ENCODE measurements at regions not wholly inside any gene's neighbourhood (a gene's known extent, or its start where the extent isn't known, plus 50 kb on each side); places are given as distances from the start of the nearest gene placed in this dataset.
A peak's percentile ranks its signal among the peaks of the same experiment; 100 is the strongest.

DNA sequence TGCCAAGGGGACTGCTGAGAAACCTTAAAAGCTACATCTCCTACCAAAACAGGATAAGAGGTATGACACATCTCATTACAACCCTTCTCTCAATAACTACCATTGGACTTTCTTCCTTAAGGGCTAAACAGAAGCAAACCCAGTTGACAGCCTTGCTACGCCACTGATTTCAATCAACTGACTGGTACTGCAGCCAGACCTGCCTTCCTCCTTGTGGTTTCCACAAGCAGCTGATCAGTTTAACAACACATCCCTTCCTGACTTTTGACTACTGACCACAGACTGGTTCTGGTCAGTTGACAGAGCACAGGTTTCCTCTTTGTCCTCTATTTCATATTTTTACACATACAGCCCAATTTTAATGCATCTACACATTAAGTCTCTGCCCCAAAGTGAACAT lies 108.8 kb downstream of the ADAMTS1 start:
- DNase-seq = no peak

DNA sequence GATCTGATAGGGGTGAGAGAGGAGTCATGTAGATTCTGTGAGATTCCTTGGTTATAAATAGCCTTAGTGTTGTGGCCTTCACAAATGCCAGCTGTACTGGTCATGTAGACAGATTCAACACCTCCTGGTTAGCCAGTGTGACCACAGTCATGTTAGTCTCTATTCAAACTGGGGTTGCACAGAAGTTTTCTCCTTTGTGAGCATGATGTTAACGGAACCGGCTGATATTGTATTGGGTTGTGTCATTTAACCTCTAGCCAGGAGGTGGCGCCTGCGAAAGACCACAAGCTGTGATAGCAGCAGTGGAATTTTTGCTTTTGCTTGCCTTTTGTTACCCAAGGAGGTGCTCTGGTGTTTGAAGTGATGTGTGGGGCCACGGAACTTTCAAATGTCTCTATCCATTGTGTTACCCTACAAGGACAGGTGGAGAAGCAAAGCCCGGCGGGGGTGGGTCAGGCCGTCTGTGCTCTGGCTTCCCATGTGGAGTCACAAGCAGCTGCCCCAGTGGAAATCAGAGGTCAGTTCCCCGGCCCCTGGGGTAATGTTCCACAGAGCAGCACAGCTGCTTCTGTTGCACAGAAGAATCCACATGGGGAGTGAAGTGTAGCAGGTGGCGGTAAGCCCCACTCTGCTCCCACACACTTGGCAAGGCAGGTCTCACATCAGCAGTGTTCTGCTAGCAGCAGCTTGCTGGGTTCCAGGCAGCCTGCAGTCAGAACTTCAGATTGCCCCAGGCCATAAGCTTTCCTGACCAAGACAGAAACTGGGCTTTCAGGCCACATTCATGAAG lies 112.6 kb downstream of the ADAMTS1 start:
- DNase-seq = no peak

GRCh38 chr21:26719750-26720149 lies 125.5 kb downstream of the ADAMTS1 start:
- peak; percentile 91 for DNase-seq

DNA sequence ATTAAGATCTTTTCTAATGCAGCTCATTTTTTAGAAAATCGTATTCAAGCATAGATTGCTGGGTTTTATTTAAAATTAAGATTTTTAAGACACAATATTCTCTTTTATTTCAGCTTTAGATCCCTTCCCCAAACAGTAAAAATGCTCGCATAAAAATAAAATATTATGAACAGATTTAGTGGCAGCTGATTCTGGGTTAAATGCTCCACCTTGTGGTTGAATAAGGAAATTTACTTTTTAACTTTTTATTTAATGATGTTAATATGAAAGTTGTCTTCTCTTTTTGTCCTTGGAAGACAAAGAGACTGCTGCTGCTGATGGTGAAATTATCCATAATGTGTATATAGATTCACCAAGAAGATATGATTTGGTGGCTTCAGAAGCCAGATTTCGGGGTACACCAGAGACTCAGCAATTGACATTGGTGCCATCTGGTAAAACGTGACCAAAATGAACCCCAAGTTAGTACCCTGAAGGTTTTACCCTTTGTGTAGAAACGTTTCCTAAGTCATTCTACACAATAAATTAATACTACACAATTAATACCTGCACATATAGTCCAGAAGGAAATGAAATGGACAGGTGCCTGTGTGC lies 128.0 kb downstream of the ADAMTS1 start:
- DNase-seq = peak; percentile 8

- DNase-seq = peak; percentile 51
Observed at GRCh38 chr21:26715878-26716506, 129.2 kb downstream of the ADAMTS1 start.

GRCh38 chr21:26715116-26715515 lies 130.1 kb downstream of the ADAMTS1 start:
- no peak for DNase-seq

- DNase-seq = peak; percentile 54
Observed at GRCh38 chr21:26710155-26710554, 135.1 kb downstream of the ADAMTS1 start.

DNA sequence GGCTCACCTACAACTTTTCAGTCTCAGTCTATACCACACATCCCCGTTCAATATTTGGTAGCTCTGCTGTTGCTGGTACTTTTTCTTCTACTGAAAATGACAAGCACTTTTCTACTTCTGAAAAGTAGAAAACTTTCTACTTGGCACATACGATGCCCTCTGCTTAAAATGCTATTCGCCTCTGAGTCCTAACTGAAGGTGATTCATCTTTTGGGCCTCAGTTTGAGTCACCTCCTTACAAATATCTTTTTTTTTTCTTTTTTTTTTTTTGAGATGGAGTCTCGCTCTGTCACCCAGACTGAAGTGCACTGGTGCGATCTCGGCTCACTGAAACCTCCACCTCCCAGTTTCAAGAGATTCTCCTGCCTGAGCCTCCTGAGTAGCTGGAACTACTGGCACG lies 136.0 kb upstream of the CYYR1 start:
- no peak for DNase-seq

DNA sequence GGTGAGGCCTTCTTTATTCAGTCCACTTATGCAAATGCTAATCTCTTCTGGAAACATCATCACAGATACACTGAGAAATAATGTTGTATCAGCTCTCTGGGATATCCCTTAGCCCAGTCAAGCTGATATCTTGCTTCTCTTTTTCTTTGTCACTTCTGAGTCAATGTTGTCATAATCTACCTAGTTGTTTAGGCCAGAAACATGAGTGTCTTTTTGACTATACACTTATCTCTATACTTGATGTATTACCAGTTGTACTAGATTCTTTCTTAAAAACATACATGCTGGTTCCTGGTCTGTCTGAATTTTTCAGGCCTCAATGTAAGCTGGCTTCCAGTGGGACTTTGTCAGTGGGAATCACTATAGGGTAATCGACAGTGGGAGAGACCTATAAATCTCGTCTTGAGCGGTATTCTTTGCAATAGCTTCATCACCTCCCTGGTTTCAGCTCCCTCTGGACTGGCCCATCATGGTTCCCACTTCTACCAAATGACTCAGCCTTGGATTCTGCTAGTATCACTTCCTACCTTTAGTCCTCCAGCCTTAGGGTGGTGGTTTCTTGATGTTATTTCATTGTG lies 135.2 kb upstream of the CYYR1 start:
- DNase-seq = no peak

DNA sequence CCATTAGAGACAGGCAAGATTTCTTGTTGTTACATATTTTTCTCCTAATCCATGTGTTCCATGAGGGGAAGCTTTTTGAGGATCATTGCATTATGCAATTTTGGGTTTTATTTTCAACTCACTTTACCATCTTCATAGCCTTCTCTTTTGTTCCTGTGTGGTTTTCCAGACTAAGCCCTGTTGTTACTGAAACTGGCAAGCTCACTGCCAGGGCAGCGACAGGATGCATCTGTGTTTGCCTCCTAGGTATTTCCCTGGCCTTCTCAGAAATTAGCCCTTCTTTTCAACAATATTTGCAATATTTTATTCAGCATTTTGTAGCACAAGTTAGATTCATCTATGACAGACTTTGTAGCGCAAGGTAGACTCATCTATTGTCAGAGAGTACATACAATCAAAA lies 134.2 kb upstream of the CYYR1 start:
- no peak for DNase-seq

DNA sequence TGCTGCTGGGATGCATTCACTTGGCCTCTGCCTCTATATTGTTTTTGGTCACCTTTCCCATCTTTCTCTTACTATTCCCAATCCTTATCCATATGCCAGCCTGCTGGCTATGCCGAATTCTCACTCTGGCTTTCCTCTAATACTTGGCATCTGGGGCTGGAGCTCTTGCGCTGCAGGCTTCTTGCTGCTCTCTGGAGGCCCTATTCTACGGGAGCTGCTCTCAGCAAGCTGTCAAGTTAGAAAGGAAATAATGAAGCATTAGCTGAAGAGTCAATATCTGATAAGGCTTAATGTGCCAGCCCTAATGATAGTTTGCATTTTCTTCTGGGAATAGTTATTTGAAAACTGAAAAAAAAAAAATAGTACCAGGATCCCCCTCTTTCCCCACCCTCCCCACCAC lies 125.3 kb upstream of the CYYR1 start:
- no peak for DNase-seq

DNA sequence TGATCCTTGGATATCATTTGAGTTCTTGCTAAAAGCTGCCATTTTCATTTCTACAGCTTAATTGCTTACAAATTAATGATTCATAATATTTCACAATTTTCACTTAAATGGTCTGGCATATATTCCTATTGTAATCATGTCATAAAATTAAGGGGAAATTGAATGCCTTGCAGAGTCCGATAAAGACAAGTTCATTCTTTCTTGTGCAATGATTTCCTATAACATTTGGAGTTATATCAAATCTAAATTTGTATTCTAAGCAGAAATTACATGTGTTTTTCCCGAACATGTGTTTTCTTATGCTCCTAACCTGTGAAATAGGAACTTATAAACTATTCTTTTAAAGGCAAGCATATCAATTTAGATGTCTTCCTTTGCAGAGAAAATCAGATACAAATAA lies 118.3 kb upstream of the CYYR1 start:
- no peak for DNase-seq

GRCh38 chr21:26686705-26687104 lies 113.6 kb upstream of the CYYR1 start:
- no peak for DNase-seq

GRCh38 chr21:26686278-26686677 lies 113.2 kb upstream of the CYYR1 start:
- DNase-seq = peak; percentile 18

DNA sequence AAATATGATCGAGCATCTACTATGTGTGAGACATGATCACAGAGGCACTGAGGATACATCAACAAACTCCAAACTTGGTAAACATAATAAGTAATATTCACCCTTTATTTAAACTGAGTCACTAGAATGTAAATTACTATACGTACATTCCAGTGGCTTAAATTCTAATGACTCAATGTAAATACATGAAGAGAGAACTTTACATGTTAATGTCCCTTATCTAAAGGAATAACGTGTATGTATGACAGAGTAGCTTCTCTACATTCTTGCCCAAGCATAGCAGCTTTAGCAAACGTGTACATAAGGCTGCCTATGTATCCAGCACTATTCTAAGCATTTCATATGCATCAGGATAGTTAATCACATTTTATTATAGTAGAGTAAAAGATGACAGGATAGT lies 111.8 kb upstream of the CYYR1 start:
- no peak for DNase-seq

GRCh38 chr21:26683996-26684395 lies 110.9 kb upstream of the CYYR1 start:
- DNase-seq = no peak

DNA sequence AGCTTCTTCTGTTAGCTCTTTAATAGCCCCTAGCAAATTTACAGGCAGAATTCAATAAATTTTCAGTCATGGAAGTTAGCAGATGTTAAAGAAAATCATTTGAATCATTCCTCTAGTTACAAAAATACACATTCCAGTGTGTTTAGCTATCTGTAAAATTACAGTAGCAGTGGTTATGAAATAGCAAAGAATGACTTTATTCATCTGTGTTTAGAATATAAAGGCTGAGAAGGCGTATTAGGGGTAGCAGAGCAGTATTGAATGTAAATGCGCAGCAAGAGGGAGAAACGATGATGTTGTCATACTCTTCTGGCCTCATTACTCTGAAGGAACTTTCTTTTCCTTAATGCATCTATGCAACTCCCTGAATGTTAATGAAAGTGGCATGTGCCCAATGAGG lies 106.2 kb upstream of the CYYR1 start:
- DNase-seq = no peak

- DNase-seq = no peak
Observed at GRCh38 chr21:26674323-26674722, 101.2 kb upstream of the CYYR1 start.

DNA sequence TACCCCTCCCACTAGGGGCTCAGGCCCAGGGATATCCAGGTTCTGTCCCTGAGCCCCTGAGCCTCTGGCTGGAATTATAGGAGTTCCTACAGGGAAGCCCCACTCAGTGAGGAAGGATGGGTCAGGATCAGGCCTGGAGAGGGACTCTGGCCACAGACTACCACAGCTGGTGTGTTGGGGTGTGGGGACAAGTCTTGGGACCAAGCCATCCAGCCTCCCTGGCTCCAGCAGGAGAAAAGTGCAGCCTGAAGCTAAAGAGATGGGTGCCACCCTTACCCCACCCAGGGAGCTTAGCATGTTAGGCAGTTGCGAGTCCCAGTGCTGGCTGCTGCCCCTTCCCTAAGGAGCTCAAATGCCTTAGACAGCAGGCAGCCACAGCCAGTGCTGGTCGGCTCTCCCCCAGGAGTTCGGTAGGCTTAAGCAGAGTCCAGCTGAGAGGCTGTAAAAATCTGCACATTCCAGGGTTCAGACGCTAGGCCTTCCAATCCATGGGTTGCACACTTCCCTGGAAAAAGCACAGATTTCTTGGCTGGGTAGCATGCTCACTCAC lies 96.2 kb upstream of the CYYR1 start:
- DNase-seq = no peak

- DNase-seq = no peak
Observed at GRCh38 chr21:26659757-26660156, 86.7 kb upstream of the CYYR1 start.

- DNase-seq = no peak
Observed at GRCh38 chr21:26659182-26659581, 86.1 kb upstream of the CYYR1 start.

DNA sequence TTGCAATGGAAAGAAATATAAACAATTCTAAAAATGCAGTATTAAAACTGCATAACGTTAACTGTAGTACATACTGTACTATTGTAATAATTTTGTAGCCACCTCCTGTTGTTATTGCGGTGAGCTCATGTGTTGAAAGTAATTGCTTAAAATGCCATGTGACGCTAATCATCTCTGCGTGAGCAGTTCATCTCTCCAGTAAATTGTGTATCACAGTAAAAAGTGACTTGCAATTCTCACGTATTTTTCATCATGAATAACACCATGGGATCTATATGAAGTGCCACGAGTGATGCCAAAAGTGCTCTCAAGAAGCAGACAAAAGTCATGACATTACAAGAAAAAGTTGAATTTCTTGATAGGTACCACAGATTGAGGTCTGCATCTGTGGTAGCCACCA lies 82.4 kb upstream of the CYYR1 start:
- peak; percentile 11 for DNase-seq

- no peak for DNase-seq
Observed at GRCh38 chr21:26653430-26653829, 80.3 kb upstream of the CYYR1 start.

DNA sequence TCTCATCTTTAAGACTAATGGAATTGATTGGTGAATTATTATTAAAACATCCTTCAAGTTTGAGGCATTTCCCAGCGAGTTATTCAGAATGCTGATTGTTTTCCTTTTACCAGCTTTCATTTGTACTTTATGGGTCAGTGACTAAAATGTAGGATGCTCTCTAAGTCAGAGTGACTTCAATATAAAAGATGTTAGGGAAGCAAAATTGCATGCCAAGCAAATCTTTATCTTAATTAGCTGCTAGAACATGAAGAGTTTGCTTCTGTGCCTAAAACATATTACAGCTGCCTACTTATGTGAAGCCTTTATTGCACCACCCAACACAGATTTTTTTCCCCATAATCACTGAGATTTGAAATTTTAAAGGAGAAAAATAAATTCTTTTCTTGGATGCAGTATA lies 79.8 kb upstream of the CYYR1 start:
- no peak for DNase-seq

Measured in COR-L47 (cell line).